ENCODE measurements at regions not wholly inside any gene's neighbourhood (a gene's known extent, or its start where the extent isn't known, plus 50 kb on each side); places are given as distances from the start of the nearest gene placed in this dataset.
A peak's percentile ranks its signal among the peaks of the same experiment; 100 is the strongest.

- no peak overlapping the region for H2AFZ ChIP-seq (ENCODE audit: control insufficient read depth, low read length)
- no peaks in the 10 kb centered on the region for H4K20me1 ChIP-seq (ENCODE audit: control insufficient read depth, extremely low read depth, insufficient read depth, low read length)
- no peak for FAIRE-seq
- dilution Hi-C loops (cut with MboI; ENCODE audit: extremely low pct_ligation_motif_present, low sequenced_read_pairs): no loop called here
- no peaks in the 10 kb centered on the region for H3K79me2 ChIP-seq (ENCODE audit: control insufficient read depth, insufficient read depth, low read length)
- H3K4me2 ChIP-seq (ENCODE audit: control insufficient read depth, extremely low read depth, insufficient read depth, low read depth, low read length): no peak overlapping the region
- H3K36me3 ChIP-seq (ENCODE audit: control insufficient read depth in 2 of 2, extremely low read depth in 1 of 2, insufficient read depth in 2 of 2, low read length in 2 of 2): no peaks in the 10 kb centered on the region
- peaks cover 26% of the 10 kb centered on the region for H3K4me1 ChIP-seq (ENCODE audit: control insufficient read depth, extremely low read depth, insufficient read depth, low read length)
- H3K9me1 ChIP-seq (ENCODE audit: control insufficient read depth, extremely low read depth, insufficient read depth, low read length): no peaks in the 10 kb centered on the region
- H3K27ac ChIP-seq (ENCODE audit: control insufficient read depth, insufficient read depth, low read length): no peak overlapping the region
- no peak for DNase-seq (ENCODE audit: low read depth, low spot score)
- H3K4me3 ChIP-seq (ENCODE audit: control insufficient read depth in 2 of 3, extremely low read depth in 1 of 3, insufficient read depth in 2 of 3, low read depth in 1 of 3, low read length in 3 of 3): no peak overlapping the region
- no peak overlapping the region for H3K9ac ChIP-seq (ENCODE audit: control insufficient read depth, extremely low read depth, insufficient read depth, low read length)
- H3K27me3 ChIP-seq (ENCODE audit: control insufficient read depth, extremely low read depth, insufficient read depth, low read length): no peaks in the 10 kb centered on the region
- TF ChIP-seq EZH2 (IDR thresholded peaks at IDR 0.05; ENCODE audit: low read length) (no peak), CTCF (optimal IDR thresholded peaks at IDR 0.05 in 1 of 3, IDR thresholded peaks at IDR 0.05 in 1 of 3, conservative IDR thresholded peaks at IDR 0.05 in 1 of 3; ENCODE audit: extremely low read depth in 1 of 3, insufficient read depth in 2 of 3, low read length in 3 of 3) (no peak)
- H3K9me3 ChIP-seq (ENCODE audit: control insufficient read depth, low read depth, low read length): no peaks in the 10 kb centered on the region
Measured at GRCh38 chr1:214220891-214221290, 60.1 kb upstream of the SMYD2 start.

DNA sequence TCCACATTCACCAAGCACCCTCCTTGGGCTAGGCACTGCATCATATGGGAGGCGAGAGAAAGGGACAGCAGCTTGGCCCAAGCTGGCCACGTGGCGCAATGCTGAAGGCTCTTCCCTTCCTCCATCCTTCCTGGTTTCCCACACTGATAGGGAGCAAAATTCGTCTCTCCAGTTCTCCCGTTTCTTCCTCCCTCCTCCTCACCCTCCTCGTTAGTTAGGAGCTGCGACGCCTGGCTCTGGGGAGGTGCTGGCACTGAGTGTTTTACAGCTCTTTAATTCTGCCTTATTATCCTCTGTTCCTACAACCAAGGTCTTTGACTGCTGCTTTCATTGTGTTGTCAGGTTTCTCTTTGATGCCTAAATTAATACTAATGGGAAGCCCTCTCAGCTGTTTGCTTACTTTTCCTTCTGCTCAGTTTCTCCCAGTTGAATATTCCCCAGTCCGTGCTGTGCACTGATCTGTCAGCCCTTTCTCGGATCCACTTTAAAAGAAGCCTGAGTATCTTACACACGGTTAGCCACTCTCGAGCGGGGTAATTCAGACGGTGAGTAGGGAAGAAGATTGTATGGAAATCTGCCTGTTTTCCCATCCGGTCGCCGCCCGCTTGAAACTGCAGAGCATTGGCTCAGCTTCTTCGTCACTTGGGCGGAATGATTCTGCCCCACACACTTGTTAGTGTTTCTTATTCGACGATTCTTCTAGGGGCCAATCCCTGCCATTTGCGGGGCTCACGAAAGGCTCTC is 56.2 kb upstream of the SMYD2 start:
- dilution Hi-C loops (cut with MboI; ENCODE audit: extremely low pct_ligation_motif_present, low sequenced_read_pairs): no loop called here
- Histone ChIP-seq H3K27me3 (ENCODE audit: control insufficient read depth, extremely low read depth, insufficient read depth, low read length) (no peaks in the 10 kb centered on the region), H4K20me1 (ENCODE audit: control insufficient read depth, extremely low read depth, insufficient read depth, low read length) (no peaks in the 10 kb centered on the region), H3K79me2 (ENCODE audit: control insufficient read depth, insufficient read depth, low read length) (no peaks in the 10 kb centered on the region), H3K4me1 (ENCODE audit: control insufficient read depth, extremely low read depth, insufficient read depth, low read length) (peaks cover 8% of the 10 kb centered on the region), H3K27ac (ENCODE audit: control insufficient read depth, insufficient read depth, low read length) (no peak overlapping the region), H3K4me2 (ENCODE audit: control insufficient read depth, extremely low read depth, insufficient read depth, low read depth, low read length) (peak overlapping the region; percentile 95), H3K36me3 (ENCODE audit: control insufficient read depth in 2 of 2, extremely low read depth in 1 of 2, insufficient read depth in 2 of 2, low read length in 2 of 2) (no peaks in the 10 kb centered on the region), H3K4me3 (ENCODE audit: control insufficient read depth in 2 of 3, extremely low read depth in 1 of 3, insufficient read depth in 2 of 3, low read depth in 1 of 3, low read length in 3 of 3) (peak overlapping the region in 2 of 3 experiments; percentile 59 to 68), H2AFZ (ENCODE audit: control insufficient read depth, low read length) (peak overlapping the region; percentile 83), H3K9me1 (ENCODE audit: control insufficient read depth, extremely low read depth, insufficient read depth, low read length) (no peaks in the 10 kb centered on the region), H3K9ac (ENCODE audit: control insufficient read depth, extremely low read depth, insufficient read depth, low read length) (peak overlapping the region; percentile 54), H3K9me3 (ENCODE audit: control insufficient read depth, low read depth, low read length) (no peaks in the 10 kb centered on the region)
- TF ChIP-seq CTCF (optimal IDR thresholded peaks at IDR 0.05 in 1 of 3, IDR thresholded peaks at IDR 0.05 in 1 of 3, conservative IDR thresholded peaks at IDR 0.05 in 1 of 3; ENCODE audit: extremely low read depth in 1 of 3, insufficient read depth in 2 of 3, low read length in 3 of 3) (no peak), EZH2 (IDR thresholded peaks at IDR 0.05; ENCODE audit: low read length) (no peak)
- FAIRE-seq: peak; percentile 17
- DNase-seq (ENCODE audit: low read depth, low spot score): no peak

Data from keratinocyte (primary cell).